Skeletal muscle tissue (tissue), 3 donors: ENCODE measurements at regions not wholly inside any gene's neighbourhood (a gene's known extent, or its start where the extent isn't known, plus 50 kb on each side); places are given as distances from the start of the nearest gene placed in this dataset.
"Not testable (repeated sequence)": the region's sequence is repeated elsewhere in the genome, so short reads cannot be mapped to it uniquely, and the experiment has no call there.

Experiments
- H3K27ac ChIP-seq: one replicate; pipeline ENCODE4 v1.7.0; 2013; ENCODE audit warnings: mild to moderate bottlenecking, low read depth, low read length, inconsistent platforms
- H3K27me3 ChIP-seq, 3 donors: one replicate each; pipeline ENCODE4 v1.7.0; 2013; ENCODE audit warnings: low read length in 3 of 3; ENCODE audit not compliant: control insufficient read depth in 3 of 3, insufficient read depth in 3 of 3
- H3K36me3 ChIP-seq, 3 donors: one replicate each; pipeline ENCODE4 v1.7.0; 2013; ENCODE audit warnings: low read length in 3 of 3; ENCODE audit not compliant: control insufficient read depth in 3 of 3, insufficient read depth in 3 of 3
- H3K4me1 ChIP-seq, 3 donors: one replicate each; pipeline ENCODE4 v1.7.0; 2013; ENCODE audit warnings: low read length in 3 of 3, mild to moderate bottlenecking in 3 of 3; ENCODE audit not compliant: control insufficient read depth in 3 of 3, insufficient read depth in 3 of 3
- H3K4me3 ChIP-seq, 3 donors: one replicate each; pipeline ENCODE4 v1.7.0; 2013; ENCODE audit warnings: low read length in 3 of 3
- H3K9ac ChIP-seq, 3 donors: one replicate each; pipeline ENCODE4 v1.7.0; 2013; ENCODE audit warnings: low read length in 3 of 3, mild to moderate bottlenecking in 3 of 3, moderate library complexity in 2 of 3, low read depth in 1 of 3
- H3K9me3 ChIP-seq, 3 donors: one replicate each; pipeline ENCODE4 v1.7.0; 2013; ENCODE audit warnings: low read length in 3 of 3; ENCODE audit not compliant: control insufficient read depth in 3 of 3
- donor health status: Osteomylitis.

GRCh38 chr13:107642831-107643230, 572.5 kb downstream of the LIG4 start:
- Histone ChIP-seq H3K27me3 (no peaks in the 10 kb centered on the region), H3K9ac (no peak overlapping the region), H3K4me3 (no peak overlapping the region), H3K27ac (no peak overlapping the region), H3K36me3 (no peaks in the 10 kb centered on the region), H3K4me1 (no peaks in the 10 kb centered on the region), H3K9me3 (no peaks in the 10 kb centered on the region)

GRCh38 chr13:107641574-107641973, 573.8 kb downstream of the LIG4 start:
- H3K36me3 ChIP-seq, result no peaks in the 10 kb centered on the region
- no peak overlapping the region for H3K9ac ChIP-seq
- no peaks in the 10 kb centered on the region for H3K9me3 ChIP-seq
- H3K4me3 ChIP-seq, result no peak overlapping the region
- no peaks in the 10 kb centered on the region for H3K27me3 ChIP-seq
- H3K27ac ChIP-seq, result no peak overlapping the region
- H3K4me1 ChIP-seq, result no peaks in the 10 kb centered on the region

- Histone ChIP-seq H3K4me3 (no peak overlapping the region), H3K9me3 (no peaks in the 10 kb centered on the region), H3K36me3 (no peaks in the 10 kb centered on the region), H3K27me3 (no peaks in the 10 kb centered on the region), H3K9ac (no peak overlapping the region), H3K27ac (no peak overlapping the region), H3K4me1 (no peaks in the 10 kb centered on the region)
These were observed 589.7 kb downstream of the LIG4 start for GRCh38 chr13:107625648-107626047.

- Histone ChIP-seq H3K27me3 (no peaks in the 10 kb centered on the region), H3K27ac (no peak overlapping the region), H3K9me3 (no peaks in the 10 kb centered on the region), H3K9ac (no peak overlapping the region), H3K4me3 (no peak overlapping the region), H3K36me3 (no peaks in the 10 kb centered on the region), H3K4me1 (no peaks in the 10 kb centered on the region)
These were observed 597.8 kb downstream of the LIG4 start for GRCh38 chr13:107617527-107617926.

GRCh38 chr13:107612376-107612775, 603.0 kb downstream of the LIG4 start:
- Histone ChIP-seq H3K36me3 (no peaks in the 10 kb centered on the region), H3K9ac (no peak overlapping the region), H3K4me3 (no peak overlapping the region), H3K4me1 (no peaks in the 10 kb centered on the region), H3K27me3 (no peaks in the 10 kb centered on the region), H3K9me3 (no peaks in the 10 kb centered on the region), H3K27ac (no peak overlapping the region)

GRCh38 chr13:107608736-107609135, 606.6 kb downstream of the LIG4 start:
- Histone ChIP-seq H3K4me3 (no peak overlapping the region), H3K9ac (no peak overlapping the region), H3K4me1 (no peaks in the 10 kb centered on the region), H3K27me3 (no peaks in the 10 kb centered on the region), H3K27ac (no peak overlapping the region), H3K9me3 (no peaks in the 10 kb centered on the region), H3K36me3 (no peaks in the 10 kb centered on the region)

- no peak overlapping the region for H3K9ac ChIP-seq
- H3K27me3 ChIP-seq, result no peaks in the 10 kb centered on the region
- H3K4me3 ChIP-seq, result no peak overlapping the region
These were observed 614.4 kb downstream of the LIG4 start for GRCh38 chr13:107600971-107601370.

GRCh38 chr13:107596306-107596705, 619.0 kb downstream of the LIG4 start:
- H3K4me1 ChIP-seq, H3K9me3 ChIP-seq: not testable (repeated sequence)

More at GRCh38 chr13:107600971-107601370, 614.4 kb downstream of the LIG4 start:
- no peaks in the 10 kb centered on the region for H3K36me3 ChIP-seq
- no peaks in the 10 kb centered on the region for H3K4me1 ChIP-seq
- no peaks in the 10 kb centered on the region for H3K9me3 ChIP-seq
- no peak overlapping the region for H3K27ac ChIP-seq

GRCh38 chr13:107590556-107590955, 624.8 kb downstream of the LIG4 start:
- Histone ChIP-seq H3K9ac (no peak overlapping the region), H3K27me3 (no peaks in the 10 kb centered on the region), H3K4me3 (no peak overlapping the region), H3K27ac (no peak overlapping the region), H3K4me1 (no peaks in the 10 kb centered on the region), H3K9me3 (no peaks in the 10 kb centered on the region), H3K36me3 (no peaks in the 10 kb centered on the region)

More at GRCh38 chr13:107596306-107596705, 619.0 kb downstream of the LIG4 start:
- H3K36me3 ChIP-seq, H3K27me3 ChIP-seq, H3K9ac ChIP-seq, H3K27ac ChIP-seq, H3K4me3 ChIP-seq: not testable (repeated sequence)

GRCh38 chr13:107587681-107588080, 627.7 kb downstream of the LIG4 start:
- H3K4me3 ChIP-seq, result no peak overlapping the region
- no peak overlapping the region for H3K9ac ChIP-seq
- H3K9me3 ChIP-seq, result no peaks in the 10 kb centered on the region
- H3K36me3 ChIP-seq, result no peaks in the 10 kb centered on the region
- H3K27ac ChIP-seq, result no peak overlapping the region
- no peaks in the 10 kb centered on the region for H3K4me1 ChIP-seq
- H3K27me3 ChIP-seq, result no peaks in the 10 kb centered on the region

- no peaks in the 10 kb centered on the region for H3K27me3 ChIP-seq
- no peak overlapping the region for H3K27ac ChIP-seq
- no peaks in the 10 kb centered on the region for H3K4me1 ChIP-seq
- H3K36me3 ChIP-seq, result no peaks in the 10 kb centered on the region
- no peaks in the 10 kb centered on the region for H3K9me3 ChIP-seq
- no peak overlapping the region for H3K4me3 ChIP-seq
- H3K9ac ChIP-seq, result no peak overlapping the region
These were observed 629.1 kb downstream of the LIG4 start for GRCh38 chr13:107586216-107586615.
